Testis (tissue), 2 donors: ENCODE measurements at regions not wholly inside any gene's neighbourhood (a gene's known extent, or its start where the extent isn't known, plus 50 kb on each side); places are given as distances from the start of the nearest gene placed in this dataset.

Experiments
- POLR2A ChIP-seq: fragments of 450-650 bp; IDR thresholded peaks from one replicate; pipeline ENCODE4 v1.6.1; 2017; ENCODE audit warnings: antibody characterized with exemption, mild to moderate bottlenecking, moderate library complexity
- TF ChIP-seq, protein P1 (sequence below), 3 experiments: fragments of 450-650 bp in 2 of 3; fragments of 200-600 bp in 1 of 3; sonication (generic) in 1 of 3; IDR thresholded peaks; one replicate each; pipeline ENCODE4 v1.5.1; 2016 to 2019; ENCODE audit warnings: antibody characterized with exemption in 3 of 3, mild to moderate bottlenecking in 2 of 3, moderate library complexity in 1 of 3

DNA sequence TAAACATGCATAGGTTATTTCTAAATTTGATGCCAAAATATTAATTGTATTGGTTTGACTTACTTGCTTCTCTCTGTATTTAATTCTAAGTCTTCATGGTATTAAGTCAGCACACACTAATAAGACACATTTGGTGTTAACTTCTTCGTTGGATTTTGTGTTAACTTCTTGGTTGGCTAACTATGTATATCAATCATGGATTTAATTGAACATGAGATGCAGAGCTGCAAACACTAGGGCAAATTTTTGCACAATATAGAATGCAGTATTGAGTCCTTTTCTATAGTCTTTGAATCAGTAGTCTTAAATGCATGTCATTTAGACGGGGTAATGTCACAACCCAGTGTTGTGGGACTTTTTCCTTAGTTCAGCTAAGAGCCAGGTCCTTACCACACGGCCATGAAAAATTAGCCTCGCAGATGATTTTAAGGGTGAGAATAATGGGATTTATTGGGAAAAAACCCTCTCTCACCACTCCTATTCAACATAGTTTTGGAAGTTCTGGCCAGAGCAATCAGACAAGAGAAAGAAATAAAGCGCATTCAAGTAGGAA lies 142.9 kb upstream of the TRIM24 start:
- TF ChIP-seq, protein P1, sequence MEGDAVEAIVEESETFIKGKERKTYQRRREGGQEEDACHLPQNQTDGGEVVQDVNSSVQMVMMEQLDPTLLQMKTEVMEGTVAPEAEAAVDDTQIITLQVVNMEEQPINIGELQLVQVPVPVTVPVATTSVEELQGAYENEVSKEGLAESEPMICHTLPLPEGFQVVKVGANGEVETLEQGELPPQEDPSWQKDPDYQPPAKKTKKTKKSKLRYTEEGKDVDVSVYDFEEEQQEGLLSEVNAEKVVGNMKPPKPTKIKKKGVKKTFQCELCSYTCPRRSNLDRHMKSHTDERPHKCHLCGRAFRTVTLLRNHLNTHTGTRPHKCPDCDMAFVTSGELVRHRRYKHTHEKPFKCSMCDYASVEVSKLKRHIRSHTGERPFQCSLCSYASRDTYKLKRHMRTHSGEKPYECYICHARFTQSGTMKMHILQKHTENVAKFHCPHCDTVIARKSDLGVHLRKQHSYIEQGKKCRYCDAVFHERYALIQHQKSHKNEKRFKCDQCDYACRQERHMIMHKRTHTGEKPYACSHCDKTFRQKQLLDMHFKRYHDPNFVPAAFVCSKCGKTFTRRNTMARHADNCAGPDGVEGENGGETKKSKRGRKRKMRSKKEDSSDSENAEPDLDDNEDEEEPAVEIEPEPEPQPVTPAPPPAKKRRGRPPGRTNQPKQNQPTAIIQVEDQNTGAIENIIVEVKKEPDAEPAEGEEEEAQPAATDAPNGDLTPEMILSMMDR (IDR thresholded peaks at IDR 0.05), result no peak
- no peak for TF ChIP-seq POLR2A
